Erythroblast (primary cell): ENCODE measurements at regions not wholly inside any gene's neighbourhood (a gene's known extent, or its start where the extent isn't known, plus 50 kb on each side); places are given as distances from the start of the nearest gene placed in this dataset.

ENCODE experiments used
- GATA1 ChIP-seq: IDR thresholded peaks from 2 replicates; pipeline ENCODE4 v1.6.1; 2011; ENCODE audit warnings: low read depth, mild to moderate bottlenecking, control low read depth, low read length, moderate library complexity
- POLR2A ChIP-seq: IDR thresholded peaks from 2 replicates; pipeline ENCODE4 v1.6.1; 2011; ENCODE audit warnings: mild to moderate bottlenecking, low read length

DNA sequence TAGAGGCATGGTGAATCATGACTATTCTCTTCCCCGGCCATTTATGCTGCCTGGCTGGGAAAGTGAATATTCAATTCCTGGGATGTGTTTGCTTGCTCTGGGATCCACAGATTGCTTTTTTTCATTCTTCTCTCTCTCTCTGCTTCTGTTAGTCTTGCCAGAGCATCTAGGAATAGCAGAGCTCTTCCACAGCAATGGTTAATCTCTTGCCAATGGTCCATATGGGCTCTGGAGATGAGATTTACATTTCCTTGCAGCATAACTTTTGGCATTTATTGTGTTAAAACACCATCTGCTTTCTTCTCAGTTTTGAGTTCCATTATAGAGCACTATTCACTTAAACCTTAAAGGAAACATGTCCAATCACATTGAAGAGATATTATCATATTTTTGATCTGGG lies 59.2 kb upstream of the GUCY1A1 start:
- TF ChIP-seq POLR2A (no peak), GATA1 (no peak)
